Neural crest cell (in vitro differentiated cells): ENCODE measurements at regions not wholly inside any gene's neighbourhood (a gene's known extent, or its start where the extent isn't known, plus 50 kb on each side); places are given as distances from the start of the nearest gene placed in this dataset.

Experiments used
- DNase-seq: peaks from one replicate; pipeline ENCODE4 v3.0.0; 2021; ENCODE audit warnings: low read depth, mixed read lengths, low spot score
- H3K27ac Mint-ChIP-seq: one replicate; pipeline ENCODE4 v1.8.0; 2021; ENCODE audit warnings: mild to moderate bottlenecking, mixed read lengths; ENCODE audit not compliant: unreplicated experiment
- H3K27me3 Mint-ChIP-seq: 2 replicates; pipeline ENCODE4 v1.8.0; 2021; ENCODE audit warnings: low read depth, mild to moderate bottlenecking, mixed read lengths
- H3K36me3 Mint-ChIP-seq: 2 replicates; pipeline ENCODE4 v1.8.0; 2021; ENCODE audit warnings: low read depth, mild to moderate bottlenecking, mixed read lengths
- H3K4me1 Mint-ChIP-seq: 2 replicates; pipeline ENCODE4 v1.8.0; 2021; ENCODE audit warnings: mixed read lengths
- H3K4me3 Mint-ChIP-seq: one replicate; pipeline ENCODE4 v1.8.0; 2021; ENCODE audit warnings: mild to moderate bottlenecking, mixed read lengths
- H3K9me3 Mint-ChIP-seq: 2 replicates; pipeline ENCODE4 v1.8.0; 2021; ENCODE audit warnings: mixed read lengths
- CTCF ChIP-seq: fragments of 200-600 bp; sonication (generic); conservative IDR thresholded peaks from 2 replicates; pipeline ENCODE4 v1.5.0; 2021; ENCODE audit warnings: antibody characterized with exemption, mild to moderate bottlenecking

DNA sequence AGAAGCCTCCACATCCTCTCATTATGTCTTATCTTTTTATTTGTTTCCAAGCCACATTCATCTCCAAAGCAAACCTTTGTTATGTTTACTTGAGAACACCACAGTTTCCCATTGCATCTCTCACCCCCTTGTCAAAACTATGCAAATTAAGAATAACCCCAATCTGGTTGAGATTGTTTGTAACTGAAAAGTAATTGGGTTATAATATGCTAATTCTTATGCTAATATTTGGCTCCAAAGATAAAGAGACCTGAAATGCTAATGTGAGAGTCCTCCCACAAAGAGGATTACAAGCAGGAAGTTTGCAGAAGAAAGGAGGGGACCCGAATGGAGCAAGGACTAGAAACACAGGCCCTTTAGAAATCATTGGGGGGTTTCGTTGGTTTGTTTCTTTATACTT lies 92.9 kb upstream of the UBL3 start:
- Mint-ChIP-seq H3K36me3 (no peaks in the 10 kb centered on the region), H3K4me3 (no peak overlapping the region), H3K27me3 (no peaks in the 10 kb centered on the region), H3K4me1 (peaks cover 5% of the 10 kb centered on the region), H3K9me3 (peaks cover 3% of the 10 kb centered on the region), H3K27ac (no peak overlapping the region)
- TF ChIP-seq CTCF = no peak
- no peak for DNase-seq

- H3K9me3 Mint-ChIP-seq = peaks cover 3% of the 10 kb centered on the region
- H3K27ac Mint-ChIP-seq = no peak overlapping the region
- H3K27me3 Mint-ChIP-seq = no peaks in the 10 kb centered on the region
- H3K4me3 Mint-ChIP-seq = no peak overlapping the region
- DNase-seq = no peak
- H3K36me3 Mint-ChIP-seq = no peaks in the 10 kb centered on the region
- TF ChIP-seq CTCF = no peak
- peaks cover 16% of the 10 kb centered on the region for H3K4me1 Mint-ChIP-seq
Measured at GRCh38 chr13:29940715-29941114, 90.3 kb upstream of the UBL3 start.

GRCh38 chr13:29939158-29939557 lies 88.7 kb upstream of the UBL3 start:
- Mint-ChIP-seq H3K36me3 (no peaks in the 10 kb centered on the region), H3K27me3 (no peaks in the 10 kb centered on the region), H3K4me1 (peaks cover 18% of the 10 kb centered on the region), H3K4me3 (no peak overlapping the region), H3K9me3 (no peaks in the 10 kb centered on the region), H3K27ac (no peak overlapping the region)
- DNase-seq = no peak
- no peak for TF ChIP-seq CTCF

- Mint-ChIP-seq H3K27me3 (no peaks in the 10 kb centered on the region), H3K9me3 (no peaks in the 10 kb centered on the region), H3K27ac (no peak overlapping the region), H3K4me1 (peaks cover 18% of the 10 kb centered on the region), H3K4me3 (no peak overlapping the region), H3K36me3 (no peaks in the 10 kb centered on the region)
- no peak for DNase-seq
- TF ChIP-seq CTCF = no peak
Measured at GRCh38 chr13:29937841-29938240, 87.4 kb upstream of the UBL3 start.

DNA sequence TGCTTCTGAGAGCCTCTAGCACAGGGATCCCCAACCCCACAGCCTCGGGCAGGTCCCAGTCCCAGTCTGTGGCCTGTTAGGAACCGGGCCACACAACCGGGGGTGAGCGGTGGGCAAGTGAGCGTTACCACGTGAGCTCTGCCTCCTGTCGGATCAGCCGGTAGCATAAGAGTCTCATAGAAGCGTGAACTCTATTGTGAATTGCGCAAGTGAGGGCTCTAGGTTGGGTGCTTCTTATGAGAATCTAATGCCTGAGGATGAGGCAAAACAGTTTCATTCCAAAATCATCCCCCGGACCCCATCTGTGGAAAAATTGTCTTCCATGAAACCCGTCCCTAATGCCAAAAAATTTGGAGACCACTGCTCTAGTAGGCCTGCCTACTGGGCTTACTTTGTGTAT lies 87.0 kb upstream of the UBL3 start:
- H3K9me3 Mint-ChIP-seq = no peaks in the 10 kb centered on the region
- no peak for TF ChIP-seq CTCF
- H3K27me3 Mint-ChIP-seq = no peaks in the 10 kb centered on the region
- no peaks in the 10 kb centered on the region for H3K36me3 Mint-ChIP-seq
- no peak overlapping the region for H3K27ac Mint-ChIP-seq
- DNase-seq = no peak
- peaks cover 18% of the 10 kb centered on the region for H3K4me1 Mint-ChIP-seq
- no peak overlapping the region for H3K4me3 Mint-ChIP-seq

DNA sequence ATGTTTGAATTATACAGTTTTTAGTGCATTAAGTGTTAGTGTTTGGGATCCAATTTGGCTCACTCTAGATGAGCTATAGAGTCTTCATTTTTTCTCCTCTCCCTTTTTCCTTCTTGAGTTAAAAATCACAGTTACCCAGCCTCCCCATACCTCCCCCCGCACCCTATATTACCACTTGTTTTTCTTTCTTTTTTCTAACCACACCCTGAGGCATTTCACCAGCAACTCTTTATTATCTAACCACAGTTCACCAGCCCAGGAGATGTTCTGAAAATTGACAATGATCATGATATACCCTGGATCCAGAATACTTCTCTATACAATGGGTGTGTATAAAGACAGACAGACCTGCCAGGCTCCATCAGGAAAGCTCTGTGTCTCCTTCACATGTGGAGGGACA lies 86.5 kb upstream of the UBL3 start:
- no peak for TF ChIP-seq CTCF
- DNase-seq = no peak
- Mint-ChIP-seq H3K36me3 (no peaks in the 10 kb centered on the region), H3K27me3 (no peaks in the 10 kb centered on the region), H3K4me3 (no peak overlapping the region), H3K27ac (no peak overlapping the region), H3K9me3 (no peaks in the 10 kb centered on the region), H3K4me1 (peaks cover 18% of the 10 kb centered on the region)
